ENCODE measurements at regions not wholly inside any gene's neighbourhood (a gene's known extent, or its start where the extent isn't known, plus 50 kb on each side); places are given as distances from the start of the nearest gene placed in this dataset.

- DNase-seq: no peak
Measured at GRCh38 chr5:50964746-50965653, 298.6 kb downstream of the PARP8 start.

DNA sequence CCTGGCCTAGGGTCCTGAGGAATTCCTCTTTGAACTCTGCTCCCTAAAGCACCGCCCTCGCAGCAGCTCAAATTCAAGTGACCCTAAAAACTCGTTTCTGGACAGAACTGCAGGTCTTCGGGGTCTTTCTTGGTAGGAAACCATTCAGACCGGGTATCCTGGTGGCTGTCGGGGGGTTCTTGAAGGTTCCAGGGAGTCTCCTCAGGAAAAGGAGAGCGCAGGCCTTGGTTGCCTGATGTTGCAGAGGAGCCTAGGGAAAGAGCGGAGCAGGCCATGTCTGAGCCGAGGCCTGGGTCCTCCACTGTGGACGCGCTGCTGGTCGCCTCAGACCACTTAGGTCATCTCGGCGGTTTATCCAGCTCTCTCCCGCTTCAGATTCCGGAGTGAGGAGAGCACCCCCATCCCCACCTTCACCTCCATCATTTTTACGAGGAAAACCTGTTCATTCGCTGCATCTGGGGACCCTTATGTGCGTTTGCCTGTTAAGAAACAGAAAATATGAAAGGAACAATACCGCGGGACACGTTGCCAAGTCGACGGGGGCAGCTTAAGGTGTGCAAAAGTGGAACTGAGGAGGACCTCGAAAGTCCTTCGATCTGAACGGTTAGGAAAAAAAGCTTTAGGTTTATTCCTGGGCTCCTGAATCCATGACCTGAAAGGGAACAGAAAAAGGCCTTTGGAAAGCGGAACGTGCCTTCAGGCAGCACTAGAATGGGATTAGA is 299.4 kb downstream of the PARP8 start:
- DNase-seq: no peak

DNA sequence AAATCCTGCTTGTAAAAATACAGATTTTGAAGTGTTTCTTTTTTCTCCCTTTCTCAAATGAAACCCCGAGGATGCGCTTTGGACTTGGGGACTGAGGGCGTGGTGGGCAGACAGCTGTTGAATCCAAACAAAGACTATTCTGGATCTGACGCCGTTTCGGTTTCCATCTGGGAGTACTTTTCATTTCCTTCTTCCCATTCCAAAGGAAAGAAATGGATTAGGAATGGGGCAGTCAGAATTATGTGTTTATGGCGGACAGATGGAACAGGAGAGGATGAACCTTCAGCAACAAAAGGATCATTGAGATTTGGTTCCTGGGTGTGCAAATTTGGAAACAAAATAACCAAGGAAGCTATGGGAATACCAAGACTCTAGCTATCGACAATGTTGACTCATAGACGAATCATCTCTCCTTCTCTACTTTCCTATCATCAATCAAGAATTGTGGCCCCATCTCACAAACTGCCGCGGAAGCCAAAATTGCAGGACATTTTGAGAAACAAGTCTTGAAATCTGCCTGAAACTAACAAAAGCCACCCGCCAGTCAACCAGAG is 300.6 kb downstream of the PARP8 start:
- DNase-seq: no peak

- DNase-seq: no peak
Measured at GRCh38 chr5:50967563-50968355, 301.3 kb downstream of the PARP8 start.

GRCh38 chr5:50968356-50969149 is 302.1 kb downstream of the PARP8 start:
- no peak for DNase-seq

DNA sequence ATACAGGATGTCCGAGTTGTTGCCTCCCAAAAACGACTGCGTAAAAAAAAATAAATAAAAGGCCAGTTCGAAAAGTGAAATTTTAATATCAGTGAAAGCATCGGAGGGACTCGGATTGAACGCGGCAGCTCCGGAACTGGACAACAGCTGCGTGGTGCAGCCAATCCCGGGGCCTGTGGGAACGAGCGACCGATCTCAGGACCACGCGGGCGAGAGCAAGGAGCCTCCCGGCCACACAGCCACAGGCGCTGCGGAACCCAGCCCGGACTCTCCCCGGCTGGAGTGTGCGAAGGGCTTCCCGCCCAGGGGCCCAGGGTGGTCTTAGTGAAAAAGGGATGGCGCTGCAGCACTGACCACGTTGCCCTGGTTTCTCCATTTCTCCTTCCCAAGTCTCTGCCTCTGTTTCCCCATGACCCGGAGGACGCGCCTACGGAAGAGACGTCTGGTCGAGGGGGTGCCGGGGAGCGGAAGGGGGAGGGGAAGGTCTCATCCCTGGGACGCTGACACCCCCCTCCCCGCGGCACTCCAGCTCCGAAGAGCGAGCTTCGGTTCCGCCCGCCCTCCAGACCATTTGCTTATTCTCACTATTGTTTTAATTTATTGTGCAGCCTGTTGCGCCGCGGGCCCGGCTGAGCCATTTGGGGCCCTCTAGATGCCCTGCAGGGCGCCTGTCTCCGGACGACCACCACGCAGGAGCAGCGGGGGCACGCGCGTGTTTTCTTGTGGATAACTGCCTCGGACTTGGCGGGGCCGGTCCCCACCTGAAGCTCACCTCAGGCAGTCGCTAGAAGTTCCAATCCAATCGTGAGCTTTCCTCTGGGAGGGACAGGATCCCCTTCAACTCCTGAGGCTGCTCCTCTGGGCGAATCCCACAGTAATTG is 303.0 kb downstream of the PARP8 start:
- DNase-seq: no peak

GRCh38 chr5:50975840-50976239 is 309.4 kb downstream of the PARP8 start:
- DNase-seq: no peak

DNA sequence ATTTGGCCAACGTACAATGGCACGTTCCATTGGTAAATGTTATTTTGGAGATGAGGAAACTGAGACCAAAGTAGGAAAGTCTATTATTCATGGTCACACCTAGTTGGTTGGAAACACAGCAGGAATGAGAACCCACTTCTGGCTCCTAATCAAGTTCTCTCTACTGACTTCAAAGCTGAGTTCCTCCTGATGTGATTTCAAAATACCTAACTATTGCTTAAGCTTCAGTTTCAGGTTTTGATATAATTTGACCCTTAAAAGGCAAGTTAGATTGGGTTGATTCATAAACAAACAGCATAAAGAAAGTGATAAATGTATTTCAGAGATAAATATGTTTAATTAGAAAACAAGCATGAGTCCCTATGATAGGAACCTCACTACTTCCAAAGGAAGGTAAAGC is 312.5 kb downstream of the PARP8 start:
- no peak for DNase-seq

- no peak for DNase-seq
Measured at GRCh38 chr5:50984640-50985039, 318.2 kb downstream of the PARP8 start.

DNA sequence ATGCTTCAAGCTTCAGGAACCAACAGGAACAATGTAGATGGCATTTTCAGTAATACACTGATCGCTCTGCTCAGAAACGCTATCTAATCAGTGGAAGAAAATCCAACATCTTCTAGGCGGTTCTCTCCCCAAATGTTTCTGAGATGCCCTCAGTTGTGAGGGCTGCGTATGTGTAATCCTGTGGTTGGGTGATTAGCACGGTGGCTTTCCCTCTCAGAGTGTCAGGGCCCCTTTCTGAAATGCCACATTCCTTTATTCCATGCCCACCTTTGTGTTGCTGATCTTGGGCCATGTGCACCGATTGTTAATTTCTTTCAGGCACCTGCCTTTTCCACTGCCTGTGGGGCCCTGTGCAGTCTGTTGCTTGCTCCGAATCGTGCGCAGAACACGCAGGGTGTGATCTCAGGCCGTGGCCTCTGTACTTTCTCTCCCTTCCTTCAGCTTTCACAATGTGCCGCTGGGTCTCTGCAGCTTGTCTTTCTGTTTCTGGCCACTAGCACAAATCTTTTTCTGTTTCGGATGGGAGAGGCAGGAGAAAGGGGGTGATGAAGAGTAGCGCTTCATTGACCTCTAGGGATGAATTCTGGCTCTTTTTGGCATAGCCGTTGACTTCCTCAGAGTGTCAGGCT is 324.0 kb downstream of the PARP8 start:
- no peak for DNase-seq

GRCh38 chr5:50995285-50995942 is 329.0 kb downstream of the PARP8 start:
- no peak for DNase-seq

DNA sequence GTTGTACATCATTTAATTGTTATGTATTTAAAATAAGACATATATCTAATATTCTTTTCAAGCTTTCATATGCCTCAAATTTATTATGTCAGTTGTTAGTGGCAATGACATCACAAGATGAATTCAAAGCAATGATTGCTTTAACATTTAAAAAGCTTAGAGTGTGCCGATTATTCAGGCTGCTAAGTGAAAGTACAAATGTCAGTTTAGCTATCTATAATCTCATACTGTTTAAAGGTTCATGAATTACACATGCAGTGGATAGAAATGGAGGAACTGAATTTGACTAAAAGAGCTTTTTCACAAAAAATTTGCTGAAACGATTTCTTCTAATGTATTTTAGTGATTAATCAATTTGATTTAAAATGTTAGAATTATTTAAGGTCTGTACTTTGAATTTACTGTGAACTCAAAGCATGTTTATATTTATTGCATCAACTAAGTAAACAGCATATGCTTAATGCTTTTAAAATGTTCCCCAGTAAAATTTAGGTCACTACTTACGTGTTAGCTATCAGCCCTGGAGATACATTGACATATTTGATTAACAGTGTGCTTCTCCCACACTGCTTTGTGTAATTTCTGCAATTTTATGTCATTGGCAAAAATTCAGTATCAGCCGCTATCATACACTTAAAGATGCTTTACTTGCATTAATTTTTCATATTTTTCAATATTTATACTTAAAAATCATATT is 334.9 kb downstream of the PARP8 start:
- DNase-seq: no peak

GRCh38 chr5:51002368-51002767 is 335.9 kb downstream of the PARP8 start:
- DNase-seq: no peak

GRCh38 chr5:51013036-51013435 is 346.6 kb downstream of the PARP8 start:
- DNase-seq: no peak

GRCh38 chr5:51018423-51018822 is 352.0 kb downstream of the PARP8 start:
- DNase-seq: no peak

GRCh38 chr5:51024263-51024662 is 357.8 kb downstream of the PARP8 start:
- no peak for DNase-seq

DNA sequence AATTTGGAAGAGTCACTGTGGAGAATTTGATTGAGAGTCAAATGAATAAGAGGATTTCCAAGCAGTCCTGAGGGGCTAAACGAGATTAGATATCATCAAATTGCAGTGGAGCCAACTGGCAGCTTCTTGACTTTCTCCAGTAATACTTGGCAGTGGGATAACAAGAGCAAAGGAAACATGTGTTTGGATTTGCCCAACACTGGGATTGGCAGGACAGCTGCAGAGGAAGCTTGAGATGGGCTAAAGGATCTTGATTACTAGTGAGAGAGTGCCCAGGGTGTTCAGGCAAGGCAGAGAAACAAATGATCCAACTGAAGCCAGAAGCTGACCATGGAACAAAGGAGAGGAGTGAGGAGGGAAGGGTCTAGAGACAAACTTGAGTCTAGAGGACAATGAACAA is 356.0 kb upstream of the ISL1 start:
- DNase-seq: no peak

GRCh38 chr5:51028394-51028793 is 354.9 kb upstream of the ISL1 start:
- DNase-seq: no peak

DNA sequence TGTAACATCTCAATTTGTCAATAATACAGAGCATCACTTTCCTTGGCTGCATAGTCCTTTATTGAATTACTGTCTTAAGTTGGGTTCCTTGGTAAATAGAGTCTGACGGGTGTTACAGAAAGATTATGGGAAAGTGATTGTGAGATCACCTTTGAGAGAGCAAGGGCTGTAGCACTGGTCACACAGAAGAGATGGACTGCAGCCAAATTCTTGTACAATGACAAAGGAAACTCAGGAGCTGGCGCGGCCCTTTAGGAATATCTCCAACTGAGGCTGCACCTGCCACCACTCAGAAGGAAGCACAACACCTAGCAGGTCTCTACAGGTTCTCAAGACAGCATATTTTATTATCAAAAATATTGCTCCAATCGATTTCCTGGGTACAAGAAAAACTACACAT is 350.0 kb upstream of the ISL1 start:
- DNase-seq: no peak
